GM10248 (cell line): ENCODE measurements at regions not wholly inside any gene's neighbourhood (a gene's known extent, or its start where the extent isn't known, plus 50 kb on each side); places are given as distances from the start of the nearest gene placed in this dataset.

ENCODE experiments used
- CTCF ChIA-PET: fragments of 300-600 bp; sonication (Branson Sonifier 250); formaldehyde crosslinking; extraction: SDS; loops from one replicate; lab custom pipeline; 2021; ENCODE audit warnings: antibody characterized with exemption; lab: Yijun Ruan, JAX
- POLR2A ChIA-PET: fragments of 350-650 bp; sonication (Branson Sonifier 250); formaldehyde crosslinking; extraction: SDS; loops from one replicate; lab custom pipeline; 2020; ENCODE audit warnings: antibody characterized with exemption; lab: Yijun Ruan, JAX
- DNase-seq: peaks from one replicate; pipeline ENCODE4 v3.0.0; 2012; ENCODE audit errors: extremely low spot score
- CTCF ChIP-seq: IDR thresholded peaks from 2 replicates; pipeline ENCODE4 v1.5.1; 2012; ENCODE audit warnings: mild to moderate bottlenecking, low read depth; ENCODE audit errors: extremely low read depth, missing control alignments, control extremely low read depth

GRCh38 chr18:46405832-46406538 is 251.0 kb downstream of the LOXHD1 start:
- TF ChIP-seq CTCF = no peak
- no peak for DNase-seq
- CTCF ChIA-PET = no interaction called here
- POLR2A ChIA-PET = no interaction called here

DNA sequence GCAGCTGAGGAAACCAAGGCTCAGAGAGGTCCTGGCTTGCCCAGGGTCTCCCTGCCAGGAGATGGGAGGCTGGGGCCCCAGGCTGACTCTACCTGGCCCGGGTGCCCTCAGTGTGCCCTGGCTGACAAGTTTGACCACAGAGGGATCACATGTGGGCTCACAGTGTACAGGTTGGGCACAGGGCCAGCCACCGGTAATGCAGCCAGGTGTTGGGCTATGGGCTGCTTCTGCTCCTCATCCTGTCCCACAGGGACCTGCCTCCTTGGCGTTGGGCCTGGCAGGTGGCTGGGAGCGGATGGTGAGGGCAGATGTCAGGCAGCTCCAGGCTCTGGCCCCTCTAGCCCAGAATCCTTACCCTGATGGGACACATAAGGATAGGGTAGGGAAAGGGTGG is 250.5 kb downstream of the LOXHD1 start:
- no peak for TF ChIP-seq CTCF
- CTCF ChIA-PET = no interaction called here
- no peak for DNase-seq
- POLR2A ChIA-PET = no interaction called here

- ChIA-PET CTCF (interaction anchor here (0.9 kb wide), 1 partner anchor 15 kb away, joined by 3 read pairs; no protein-coding TSS in a partner anchor), POLR2A (no interaction called here)
- no peak for DNase-seq
- no peak for TF ChIP-seq CTCF
Observed at GRCh38 chr18:46407486-46408166, 249.4 kb downstream of the LOXHD1 start.

DNA sequence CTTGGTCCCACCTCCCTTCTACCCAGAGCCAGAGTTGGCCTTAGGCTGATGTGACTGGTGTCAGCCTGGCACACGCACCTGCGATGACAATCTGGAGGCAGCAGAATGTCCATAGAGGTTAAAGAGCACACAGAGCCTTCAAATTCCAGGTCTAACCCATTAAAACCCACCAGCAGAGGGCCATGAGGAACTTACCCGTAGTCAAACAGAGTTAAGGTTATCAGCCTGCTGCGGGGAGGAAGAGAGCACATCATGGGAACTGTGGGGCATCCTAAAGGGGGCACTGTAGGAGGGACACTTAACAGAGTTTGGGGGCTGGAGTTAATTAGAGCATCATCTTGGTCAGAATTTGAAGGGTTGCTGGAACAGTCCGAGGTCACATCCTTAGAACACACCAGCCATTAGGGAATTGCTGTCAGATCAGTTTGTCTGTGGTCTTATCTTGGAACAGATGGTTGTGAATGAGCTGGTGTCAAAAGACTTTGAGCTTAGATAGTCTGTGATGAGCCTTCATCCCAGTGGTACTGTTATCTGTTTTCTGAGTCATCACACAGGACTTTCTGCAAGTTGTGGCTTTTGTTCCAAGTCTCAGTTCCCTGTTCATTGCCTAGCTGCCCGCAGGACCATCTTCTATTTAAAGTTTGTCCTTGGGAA is 248.6 kb downstream of the LOXHD1 start:
- CTCF ChIA-PET = interaction anchor here (0.8 to 1.5 kb wide), 3 partner anchors 14 to 128 kb away, joined by 3 to 4 read pairs (median 4); no protein-coding TSS in a partner anchor
- no peak for TF ChIP-seq CTCF

DNA sequence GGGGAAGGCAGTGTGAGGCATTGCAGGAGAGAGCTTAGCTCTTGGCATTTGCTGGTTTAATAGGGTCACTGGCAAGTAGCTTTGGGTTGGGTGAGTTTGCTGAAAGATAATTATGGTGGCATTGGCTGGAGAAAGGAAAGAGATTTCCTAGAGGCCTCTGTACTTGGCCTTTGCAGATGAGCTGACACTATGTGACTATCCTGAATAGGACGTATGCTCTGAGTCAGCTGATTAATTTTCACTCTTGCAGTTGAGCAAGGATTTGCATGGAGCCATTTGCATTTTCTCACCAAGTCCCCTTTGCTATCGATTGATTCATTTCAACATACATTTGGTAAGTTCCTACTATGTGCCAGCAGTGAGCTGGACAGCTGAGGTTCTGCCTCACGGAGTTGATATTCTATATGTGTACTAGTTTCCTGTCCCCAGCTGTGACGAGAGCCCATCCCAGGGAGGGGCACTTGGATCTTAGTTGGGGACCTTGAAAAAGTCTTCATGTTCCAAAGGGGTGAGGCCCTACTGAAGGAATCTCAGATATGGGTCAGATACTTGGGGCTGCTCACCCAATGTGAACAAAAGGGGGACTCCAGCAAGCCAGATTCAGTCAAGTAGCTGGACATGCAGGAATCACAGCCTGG is 245.7 kb downstream of the LOXHD1 start:
- no peak for DNase-seq
- ChIA-PET CTCF (interaction anchor here (0.8 to 1.1 kb wide), 2 partner anchors 9 to 11 kb away, joined by 3 read pairs; no protein-coding TSS in a partner anchor), POLR2A (no interaction called here)
- TF ChIP-seq CTCF = no peak

More for the DNA sequence above, 248.6 kb downstream of the LOXHD1 start:
- no peak for DNase-seq
- POLR2A ChIA-PET = no interaction called here

DNA sequence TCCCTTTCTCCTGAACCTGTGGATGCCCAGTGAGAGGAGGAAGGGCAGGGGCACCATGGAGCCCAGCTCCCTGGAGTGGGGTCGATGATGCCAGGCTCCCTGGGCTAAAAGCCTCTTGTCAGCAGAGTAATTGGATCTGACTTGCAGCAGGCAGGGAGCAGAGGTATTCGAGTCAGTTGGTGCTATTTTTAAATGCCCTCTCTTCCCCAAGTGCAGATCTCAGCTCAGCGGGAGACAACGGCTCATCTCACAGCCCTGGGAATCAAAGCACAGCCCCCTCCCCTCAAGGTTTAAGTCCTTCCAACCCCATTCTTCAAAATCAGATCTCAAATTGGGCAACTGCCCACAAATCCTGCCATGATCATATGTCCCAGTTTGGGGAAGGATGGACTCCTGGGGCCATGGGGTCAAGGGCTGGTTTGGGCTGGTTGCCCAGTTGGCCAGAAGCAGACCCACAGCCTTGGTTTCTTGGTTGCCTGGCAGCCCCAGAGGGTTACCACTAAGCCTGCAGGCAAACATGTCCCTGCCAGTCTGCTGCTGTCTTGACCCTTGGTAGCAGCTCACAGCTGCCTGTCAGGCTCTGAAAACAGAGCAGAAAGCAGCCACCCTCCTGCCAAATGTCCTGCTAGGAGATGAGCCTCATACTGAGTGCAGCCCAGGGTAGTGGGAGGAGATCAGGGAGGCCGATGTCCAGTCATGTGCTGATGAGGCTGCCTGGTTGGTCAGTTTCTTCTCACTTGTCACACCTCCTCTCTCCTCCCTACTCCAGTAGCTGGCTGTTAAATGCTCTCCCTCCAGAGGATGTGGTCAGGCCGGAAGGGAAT is 244.9 kb downstream of the LOXHD1 start:
- TF ChIP-seq CTCF = no peak
- ChIA-PET POLR2A (no interaction called here), CTCF (interaction anchor here (0.8 to 1.1 kb wide), 2 partner anchors 10 kb away, joined by 3 read pairs; no protein-coding TSS in a partner anchor)
- no peak for DNase-seq
